NCI-H2196 (cell line): ENCODE measurements at regions not wholly inside any gene's neighbourhood (a gene's known extent, or its start where the extent isn't known, plus 50 kb on each side); places are given as distances from the start of the nearest gene placed in this dataset.

Source experiments
- DNase-seq: peaks from one replicate; lab custom pipeline; 2025; ENCODE audit not compliant: unreplicated experiment; lab: John Stamatoyannopoulos, UW

DNA sequence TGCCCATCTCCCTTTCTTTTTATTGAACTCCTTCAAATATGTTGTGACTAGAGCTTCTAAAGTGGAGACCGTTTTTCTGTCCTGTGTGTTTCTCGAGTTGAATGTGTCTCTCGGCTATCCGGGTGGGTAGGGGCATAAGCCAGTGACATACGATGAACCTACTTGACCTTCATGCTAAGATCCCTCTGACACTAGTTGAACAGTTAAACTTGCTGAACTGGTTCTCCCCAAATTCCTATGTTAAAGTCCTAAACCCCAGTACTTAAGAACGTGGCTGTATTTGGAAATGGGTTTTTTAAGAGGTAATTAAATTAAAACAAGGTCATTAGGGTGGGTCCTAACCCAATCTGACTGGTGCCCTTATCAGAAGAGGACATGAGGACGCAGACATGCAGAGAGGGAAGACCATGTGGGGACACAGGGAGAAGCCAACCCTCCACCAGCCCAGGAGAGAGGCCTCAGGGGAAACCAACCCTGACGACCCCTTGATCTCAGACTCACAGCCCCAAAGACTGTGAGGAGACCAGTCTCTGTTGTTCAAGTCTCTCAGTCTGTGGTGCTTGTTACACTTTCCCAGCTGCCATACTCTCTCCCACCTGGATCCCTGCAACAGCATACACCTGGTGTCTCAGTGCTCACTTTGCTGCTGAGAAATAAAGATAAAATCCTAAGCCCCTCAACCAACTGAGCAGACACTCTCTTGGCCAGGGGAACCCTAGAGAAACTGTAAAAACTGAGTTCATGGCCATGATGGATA, 208.4 kb downstream of the MYLK4 start:
- DNase-seq = no peak

GRCh38 chr6:2536451-2536850, 214.3 kb downstream of the MYLK4 start:
- DNase-seq = no peak

GRCh38 chr6:2535506-2535905, 215.2 kb downstream of the MYLK4 start:
- DNase-seq = no peak

DNA sequence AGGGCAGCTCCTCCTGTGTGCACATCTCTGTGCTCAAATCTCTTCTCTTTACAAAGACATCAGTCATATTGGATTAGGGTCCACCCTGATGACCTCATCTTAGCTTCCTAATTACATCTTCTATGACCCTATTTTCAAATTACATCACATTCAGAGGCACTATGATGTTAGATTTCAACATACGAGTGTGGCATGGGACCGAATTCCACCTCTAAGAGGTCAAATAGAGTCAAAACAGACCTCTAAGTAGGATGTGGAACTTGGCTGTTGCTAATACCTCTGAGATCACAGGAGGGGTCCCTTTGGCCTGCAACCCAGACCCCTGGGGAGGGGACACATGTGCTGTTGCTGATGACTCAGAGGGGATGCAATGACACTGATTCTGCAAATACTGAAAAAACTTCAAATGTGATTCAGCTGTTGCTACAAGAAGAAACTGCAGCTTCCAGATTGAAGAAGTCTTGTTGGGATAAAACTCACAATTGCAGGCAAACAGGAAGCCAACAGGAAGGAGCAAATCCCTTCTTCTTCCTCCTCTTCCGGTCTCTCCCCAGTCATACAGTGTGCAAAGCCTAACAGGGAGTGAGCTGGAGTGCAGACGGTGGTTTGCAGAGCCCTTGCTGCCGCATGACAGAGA, 216.2 kb downstream of the MYLK4 start:
- no peak for DNase-seq

- DNase-seq = no peak
Measured at GRCh38 chr6:2531426-2532215, 219.1 kb downstream of the MYLK4 start.

DNA sequence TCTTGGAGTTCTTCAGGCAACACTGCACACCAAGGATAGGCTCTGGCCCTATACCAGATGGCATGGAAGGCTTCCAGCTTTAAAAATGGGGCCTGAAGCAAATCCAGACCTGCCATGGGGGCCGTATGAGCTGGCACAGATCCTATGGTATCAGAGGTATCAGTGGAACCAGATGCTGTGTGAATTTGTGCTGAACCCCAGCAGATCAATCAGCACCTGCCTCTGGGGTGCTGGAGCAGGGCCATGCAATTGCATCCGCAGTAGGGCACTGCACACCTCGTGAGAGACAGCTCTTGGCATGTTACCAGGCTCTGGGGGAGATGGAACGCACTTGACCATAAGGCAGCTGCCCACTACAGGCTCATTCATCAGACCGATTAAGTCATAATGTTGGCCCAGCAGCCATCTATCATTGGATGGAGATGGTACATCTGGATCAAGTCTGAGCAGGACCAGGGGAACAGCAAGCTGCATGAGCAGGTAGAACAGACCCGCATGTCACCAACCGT, 221.5 kb downstream of the MYLK4 start:
- DNase-seq = peak; percentile 54

- no peak for DNase-seq
Measured at GRCh38 chr6:2528156-2528555, 222.6 kb downstream of the MYLK4 start.

- no peak for DNase-seq
Measured at GRCh38 chr6:2526766-2527165, 224.0 kb downstream of the MYLK4 start.

DNA sequence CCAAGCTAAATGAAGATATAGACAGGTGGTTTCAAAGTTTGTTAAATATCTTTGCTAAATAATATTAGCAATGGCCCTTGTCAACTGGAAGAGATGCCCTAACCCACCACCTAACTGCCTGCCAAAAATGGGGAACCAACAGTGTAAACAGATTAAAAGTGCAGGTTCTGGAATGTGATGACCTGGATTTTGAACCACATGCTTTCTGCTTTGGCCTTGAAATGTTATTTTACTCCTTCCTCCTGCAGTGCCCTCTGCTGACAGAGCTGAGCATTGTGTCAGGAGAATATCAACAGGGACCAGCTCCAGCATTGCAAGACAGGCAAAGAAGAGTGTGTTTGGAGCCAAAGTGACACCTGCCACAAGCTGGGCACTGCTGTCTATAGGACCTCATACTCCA, 226.6 kb downstream of the MYLK4 start:
- no peak for DNase-seq

DNA sequence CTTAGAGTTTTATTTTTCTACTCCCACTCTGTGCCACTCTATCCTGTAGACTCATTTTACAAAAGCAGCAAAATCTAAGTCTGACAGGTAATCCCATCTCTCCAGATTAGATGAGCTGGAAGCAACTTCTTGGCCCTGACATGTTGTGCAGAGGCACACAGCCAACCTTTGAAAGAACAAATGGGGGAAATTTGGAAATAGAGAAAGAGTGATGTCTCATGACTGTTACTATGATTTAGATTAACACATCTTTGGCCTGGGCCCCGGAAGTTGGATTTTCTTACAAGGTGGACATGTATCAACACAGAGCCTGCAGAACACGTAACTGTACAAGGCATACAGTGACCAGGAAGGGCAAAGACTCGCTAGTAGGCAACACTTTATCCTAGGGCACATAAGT, 227.7 kb downstream of the MYLK4 start:
- no peak for DNase-seq

- no peak for DNase-seq
Measured at GRCh38 chr6:2522521-2522920, 228.2 kb downstream of the MYLK4 start.

DNA sequence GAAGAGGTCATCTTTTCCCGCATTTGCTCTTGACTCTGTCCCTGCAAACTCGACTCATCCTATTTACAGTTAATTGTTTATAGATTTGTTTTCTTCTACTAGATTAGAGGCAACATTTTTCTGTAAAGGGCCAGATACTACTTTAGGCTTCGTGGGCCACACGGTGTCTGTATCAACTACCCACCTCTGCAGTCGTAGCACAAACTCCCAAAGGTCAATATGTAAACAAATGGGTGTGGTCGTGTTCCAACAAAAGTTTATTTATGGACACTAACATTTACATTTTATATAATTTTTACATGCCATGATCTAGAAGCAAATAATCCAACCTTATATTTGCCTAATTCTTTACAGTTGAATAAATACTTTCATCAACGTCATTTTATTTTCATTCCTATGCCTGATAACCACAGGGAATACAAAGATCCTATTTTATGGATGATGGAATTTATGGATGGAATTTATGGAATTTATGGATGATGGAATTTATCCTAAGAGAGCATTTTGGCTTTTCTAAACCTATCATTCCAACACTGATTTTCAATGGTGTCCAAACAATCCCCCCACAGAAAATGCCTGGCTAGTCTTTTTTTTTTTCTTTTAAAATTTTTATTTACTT, 232.8 kb downstream of the MYLK4 start:
- no peak for DNase-seq

- DNase-seq = no peak
Measured at GRCh38 chr6:2517401-2517800, 233.3 kb downstream of the MYLK4 start.

DNA sequence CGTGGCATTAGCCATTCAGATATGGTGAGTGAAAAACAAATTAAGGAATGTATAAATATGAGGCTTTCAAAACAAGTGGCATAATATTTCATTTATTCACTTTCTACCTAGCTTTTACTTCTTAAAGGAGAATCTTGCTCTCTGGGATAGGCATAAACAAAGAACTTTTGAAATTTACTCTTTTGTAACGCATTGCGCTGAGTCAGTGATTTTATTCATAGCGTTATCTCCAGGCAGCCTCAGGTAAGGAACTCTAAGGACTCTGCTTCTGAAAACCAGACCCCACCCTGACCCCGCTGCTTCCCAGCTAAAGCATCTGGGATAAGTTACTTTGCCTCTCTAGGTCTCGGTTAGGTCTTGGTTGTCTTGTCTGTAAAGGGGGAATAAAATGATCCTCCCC, 234.7 kb downstream of the MYLK4 start:
- DNase-seq = no peak

- DNase-seq = no peak
Measured at GRCh38 chr6:2514965-2515543, 235.7 kb downstream of the MYLK4 start.

- no peak for DNase-seq
Measured at GRCh38 chr6:2512802-2513201, 237.9 kb downstream of the MYLK4 start.

DNA sequence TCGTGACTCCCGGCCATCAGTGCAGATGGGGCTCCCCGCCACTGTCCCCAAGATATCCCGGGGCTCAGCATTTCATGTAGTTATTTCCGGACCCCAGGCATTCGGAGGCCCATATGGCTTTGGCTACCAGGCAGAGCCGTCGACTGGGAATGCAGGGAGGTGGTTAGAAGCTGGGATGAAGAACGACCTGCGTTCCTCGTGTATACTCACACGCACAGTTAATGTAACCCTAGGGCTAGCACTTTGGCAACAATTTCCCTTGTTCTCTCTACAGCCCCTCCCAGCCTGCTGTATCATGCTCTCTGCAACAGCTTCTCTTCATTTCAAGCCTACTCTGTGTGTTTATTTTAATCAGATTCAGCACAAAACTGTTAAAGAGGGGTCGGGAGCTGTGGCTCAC, 240.4 kb downstream of the MYLK4 start:
- DNase-seq = no peak

- no peak for DNase-seq
Measured at GRCh38 chr6:2509711-2510110, 241.0 kb downstream of the MYLK4 start.

GRCh38 chr6:2508071-2508470, 242.7 kb downstream of the MYLK4 start:
- DNase-seq = no peak

GRCh38 chr6:2507521-2508037, 243.1 kb downstream of the MYLK4 start:
- no peak for DNase-seq

GRCh38 chr6:2507016-2507415, 243.7 kb downstream of the MYLK4 start:
- no peak for DNase-seq
